ENCODE measurements at regions not wholly inside any gene's neighbourhood (a gene's known extent, or its start where the extent isn't known, plus 50 kb on each side); places are given as distances from the start of the nearest gene placed in this dataset.

GRCh38 chr6:163986313-163986712 is 571.8 kb downstream of the QKI start:
- Histone ChIP-seq H3K4me1 (no peaks in the 10 kb centered on the region), H3K9me3 (no peaks in the 10 kb centered on the region), H3K27ac (no peak overlapping the region), H3K27me3 (no peaks in the 10 kb centered on the region), H3K4me3 (no peak overlapping the region), H3K36me3 (no peaks in the 10 kb centered on the region)
- no peak for TF ChIP-seq POLR2AphosphoS5 (IDR thresholded peaks at IDR 0.05)
- TF ChIP-seq CTCF (IDR thresholded peaks at IDR 0.05) = no peak
- TF ChIP-seq POLR2A (IDR thresholded peaks at IDR 0.05) = no peak
- no peak for ATAC-seq
- 90 to 97% methylated on average over 4 of the region's 5 CpGs for WGBS, 2 donors (ENCODE audit: low coverage in 1 of 2)

- Histone ChIP-seq H3K4me3 (no peak overlapping the region), H3K27ac (no peak overlapping the region), H3K36me3 (no peaks in the 10 kb centered on the region), H3K9me3 (no peaks in the 10 kb centered on the region), H3K4me1 (no peaks in the 10 kb centered on the region), H3K27me3 (no peaks in the 10 kb centered on the region)
- no peak for ATAC-seq
- TF ChIP-seq POLR2AphosphoS5 (IDR thresholded peaks at IDR 0.05) = no peak
- no peak for TF ChIP-seq EP300 (IDR thresholded peaks at IDR 0.05)
- no peak for TF ChIP-seq POLR2A (IDR thresholded peaks at IDR 0.05)
- no peak for TF ChIP-seq CTCF (IDR thresholded peaks at IDR 0.05)
- 54% methylated on average over 6 of the region's 11 CpGs for WGBS, 2 donors (ENCODE audit: low coverage in 1 of 2)
Observed at GRCh38 chr6:163985710-163986109, 571.2 kb downstream of the QKI start.

GRCh38 chr6:163985040-163985439 is 570.5 kb downstream of the QKI start:
- TF ChIP-seq POLR2AphosphoS5 (IDR thresholded peaks at IDR 0.05) (no peak), POLR2A (IDR thresholded peaks at IDR 0.05) (no peak), CTCF (IDR thresholded peaks at IDR 0.05) (no peak), EP300 (IDR thresholded peaks at IDR 0.05) (no peak)
- Histone ChIP-seq H3K9me3 (no peaks in the 10 kb centered on the region), H3K27me3 (no peaks in the 10 kb centered on the region), H3K36me3 (no peaks in the 10 kb centered on the region), H3K4me1 (no peaks in the 10 kb centered on the region), H3K27ac (no peak overlapping the region), H3K4me3 (no peak overlapping the region)
- no peak for ATAC-seq
- 38% methylated on average over 1 of the region's 1 CpG; no CpG with 5 or more reads in 1 of the 2 donors for whole genome bisulfite sequencing, 2 donors (ENCODE audit: low coverage in 1 of 2)

- no peak for ATAC-seq
- WGBS, 2 donors (ENCODE audit: low coverage in 1 of 2) = 72 to 78% methylated on average over 9 of the region's 9 CpGs
- H3K36me3 ChIP-seq = no peaks in the 10 kb centered on the region
Observed at GRCh38 chr6:163984124-163984936, 569.8 kb downstream of the QKI start.

More at GRCh38 chr6:163984124-163984936, 569.8 kb downstream of the QKI start:
- H3K4me1 ChIP-seq = no peaks in the 10 kb centered on the region
- H3K27me3 ChIP-seq = no peaks in the 10 kb centered on the region
- no peak overlapping the region for H3K27ac ChIP-seq
- TF ChIP-seq POLR2AphosphoS5 (IDR thresholded peaks at IDR 0.05) = no peak
- TF ChIP-seq EP300 (IDR thresholded peaks at IDR 0.05) = no peak
- no peak for TF ChIP-seq CTCF (IDR thresholded peaks at IDR 0.05)
- no peak for TF ChIP-seq POLR2A (IDR thresholded peaks at IDR 0.05)
- no peak overlapping the region for H3K4me3 ChIP-seq
- H3K9me3 ChIP-seq = no peaks in the 10 kb centered on the region
